Endothelial cell of umbilical vein (primary cell): ENCODE measurements at regions not wholly inside any gene's neighbourhood (a gene's known extent, or its start where the extent isn't known, plus 50 kb on each side); places are given as distances from the start of the nearest gene placed in this dataset.

Experiments
- BruUV-seq: library from RNA; stranded (reverse); fragments of 400-500 nt; replicated peaks from 2 replicates; lab custom pipeline; 2021; lab: Mats Ljungman, UMichigan
- CTCF ChIA-PET: fragments of 300-600, 350-600 bp; sonication (Branson Sonifier 250); formaldehyde crosslinking; loops from one replicate; lab custom pipeline; 2021; ENCODE audit warnings: antibody characterized with exemption, inconsistent platforms; lab: Charles Lee
- POLR2A ChIA-PET: fragments of 300-600, 350-600 bp; sonication (Branson Sonifier 250); formaldehyde crosslinking; loops from one replicate; lab custom pipeline; 2021; ENCODE audit warnings: antibody characterized with exemption, inconsistent platforms; lab: Charles Lee
- DNase-seq: peaks from one replicate; pipeline ENCODE4 v3.0.0-alpha.2; 2011; ENCODE audit warnings: low read depth, low spot score
- FAIRE-seq: peaks from 2 replicates; lab custom pipeline; 2011; peaks lifted over from hg19 to GRCh38; lab: Jason Lieb, UNC
- H2AFZ ChIP-seq: 2 replicates; pipeline ENCODE4 v1.6.0; 2012; ENCODE audit warnings: low read depth, low read length, control low read depth, inconsistent platforms
- H3K27ac ChIP-seq: 2 replicates; pipeline ENCODE4 v1.5.1; 2011; ENCODE audit warnings: low read depth, mild to moderate bottlenecking, control low read depth, low read length, moderate library complexity; ENCODE audit not compliant: insufficient read depth
- H3K27me3 ChIP-seq, 2 experiments: 2 replicates each; pipeline versions ENCODE4 v1.6.0 to v1.6.1; 2011; ENCODE audit warnings: low read length in 2 of 2, mixed read lengths in 1 of 2; ENCODE audit not compliant: control insufficient read depth in 2 of 2, insufficient read depth in 2 of 2
- H3K36me3 ChIP-seq, 2 experiments: 2 replicates in 1 of 2; 3 replicates in 1 of 2; pipeline ENCODE4 v1.5.1; 2011; ENCODE audit warnings: low read length in 2 of 2, mild to moderate bottlenecking in 1 of 2, moderate library complexity in 1 of 2; ENCODE audit not compliant: control insufficient read depth in 2 of 2, insufficient read depth in 2 of 2; ENCODE audit errors: extremely low read depth in 1 of 2
- H3K4me1 ChIP-seq: 3 replicates; pipeline ENCODE4 v1.5.1; 2011; ENCODE audit warnings: mild to moderate bottlenecking, low read length; ENCODE audit not compliant: control insufficient read depth, insufficient read depth; ENCODE audit errors: extremely low read depth
- H3K4me2 ChIP-seq: 2 replicates; pipeline ENCODE4 v1.6.1; 2011; ENCODE audit warnings: low read length, control low read depth, mixed read lengths; ENCODE audit not compliant: insufficient read depth
- H3K4me3 ChIP-seq, 3 experiments: fragments of 200-600 bp in 1 of 3; sonication (generic), shearing (Covaris generic) in 1 of 3; replicated peaks in 1 of 3; 2 replicates each; pipeline ENCODE4 v1.5.1; 2011 to 2016; ENCODE audit warnings: control low read depth in 3 of 3, low read length in 3 of 3, mild to moderate bottlenecking in 2 of 3, inconsistent platforms in 1 of 3, low read depth in 1 of 3, moderate library complexity in 1 of 3; ENCODE audit not compliant: insufficient read depth in 1 of 3
- H3K79me2 ChIP-seq: 2 replicates; pipeline ENCODE4 v1.6.0; 2012; ENCODE audit warnings: low read length, inconsistent platforms; ENCODE audit not compliant: control insufficient read depth, insufficient read depth
- H3K9ac ChIP-seq: replicated peaks from 2 replicates; pipeline ENCODE3; 2011; ENCODE audit warnings: low read length, control low read depth; ENCODE audit not compliant: insufficient read depth; ENCODE audit errors: extremely low read depth
- H3K9me1 ChIP-seq: replicated peaks from 3 replicates; pipeline ENCODE4 v1.6.0; 2011; ENCODE audit warnings: mild to moderate bottlenecking, low read length; ENCODE audit not compliant: control insufficient read depth, insufficient read depth; ENCODE audit errors: extremely low read depth
- H3K9me3 ChIP-seq: replicated peaks from 2 replicates; pipeline ENCODE4 v1.5.1; 2012; ENCODE audit warnings: low read length, inconsistent platforms; ENCODE audit not compliant: control insufficient read depth, insufficient read depth
- H4K20me1 ChIP-seq: replicated peaks from 2 replicates; pipeline ENCODE3; 2011; ENCODE audit warnings: mild to moderate bottlenecking, low read length; ENCODE audit not compliant: control insufficient read depth, insufficient read depth; ENCODE audit errors: extremely low read depth
- EZH2 ChIP-seq: IDR thresholded peaks from 2 replicates; pipeline ENCODE4 v1.6.1; 2012; ENCODE audit warnings: borderline replicate concordance, low read depth, mild to moderate bottlenecking, moderate library complexity, low read length, inconsistent platforms; ENCODE audit not compliant: severe bottlenecking
- FOS ChIP-seq: IDR thresholded peaks from 2 replicates; pipeline ENCODE4 v1.6.1; 2011; ENCODE audit warnings: mild to moderate bottlenecking, low read length, moderate library complexity, borderline replicate concordance; ENCODE audit not compliant: insufficient read depth
- GATA2 ChIP-seq: IDR thresholded peaks from 2 replicates; pipeline ENCODE4 v1.7.0; 2011; ENCODE audit warnings: low read depth, mild to moderate bottlenecking, moderate library complexity, mixed read lengths, low read length; ENCODE audit not compliant: insufficient read length, insufficient read depth
- JUN ChIP-seq: IDR thresholded peaks from 2 replicates; pipeline ENCODE4 v1.6.1; 2011; ENCODE audit warnings: borderline replicate concordance, low read depth; ENCODE audit not compliant: insufficient read length, insufficient read depth
- MAX ChIP-seq: IDR thresholded peaks from 2 replicates; pipeline ENCODE4 v1.6.1; 2011; ENCODE audit not compliant: insufficient read depth, insufficient read length
- MYC ChIP-seq: IDR thresholded peaks from one replicate; pipeline ENCODE4 v1.6.1; 2011; ENCODE audit warnings: mild to moderate bottlenecking, low read depth, low read length
- POLR2A ChIP-seq: IDR thresholded peaks from 2 replicates; pipeline ENCODE4 v1.6.1; 2012; ENCODE audit warnings: low read depth, mild to moderate bottlenecking, control low read depth, low read length
- POLR2AphosphoS5 ChIP-seq: IDR thresholded peaks from 2 replicates; pipeline ENCODE4 v1.6.1; 2012; ENCODE audit warnings: low read depth, mild to moderate bottlenecking, control low read depth, low read length, moderate library complexity; ENCODE audit not compliant: insufficient read depth
- dilution Hi-C: fragments of 300-500 bp; cut with MboI; formaldehyde crosslinking; loops from one replicate; pipeline ENCODE4 v1.15.0; 2019; ENCODE audit warnings: low sequenced_read_pairs; ENCODE audit not compliant: extremely low pct_ligation_motif_present
- intact Hi-C: fragments of 100-400 bp; cut with micrococcal nuclease; formaldehyde crosslinking; loops from one replicate; pipeline ENCODE4 v1.10.0; 2022
- TF ChIP-seq, protein P1 (sequence below), 2 donors: IDR thresholded peaks; 1 replicate in 1 of 2; 2 replicates in 1 of 2; pipeline ENCODE4 v1.5.1; 2011; ENCODE audit warnings: low read length in 2 of 2, mild to moderate bottlenecking in 2 of 2, moderate library complexity in 2 of 2, control low read depth in 1 of 2, inconsistent platforms in 1 of 2, low read depth in 1 of 2; ENCODE audit not compliant: insufficient read depth in 1 of 2; ENCODE audit errors: extremely low read depth in 1 of 2

DNA sequence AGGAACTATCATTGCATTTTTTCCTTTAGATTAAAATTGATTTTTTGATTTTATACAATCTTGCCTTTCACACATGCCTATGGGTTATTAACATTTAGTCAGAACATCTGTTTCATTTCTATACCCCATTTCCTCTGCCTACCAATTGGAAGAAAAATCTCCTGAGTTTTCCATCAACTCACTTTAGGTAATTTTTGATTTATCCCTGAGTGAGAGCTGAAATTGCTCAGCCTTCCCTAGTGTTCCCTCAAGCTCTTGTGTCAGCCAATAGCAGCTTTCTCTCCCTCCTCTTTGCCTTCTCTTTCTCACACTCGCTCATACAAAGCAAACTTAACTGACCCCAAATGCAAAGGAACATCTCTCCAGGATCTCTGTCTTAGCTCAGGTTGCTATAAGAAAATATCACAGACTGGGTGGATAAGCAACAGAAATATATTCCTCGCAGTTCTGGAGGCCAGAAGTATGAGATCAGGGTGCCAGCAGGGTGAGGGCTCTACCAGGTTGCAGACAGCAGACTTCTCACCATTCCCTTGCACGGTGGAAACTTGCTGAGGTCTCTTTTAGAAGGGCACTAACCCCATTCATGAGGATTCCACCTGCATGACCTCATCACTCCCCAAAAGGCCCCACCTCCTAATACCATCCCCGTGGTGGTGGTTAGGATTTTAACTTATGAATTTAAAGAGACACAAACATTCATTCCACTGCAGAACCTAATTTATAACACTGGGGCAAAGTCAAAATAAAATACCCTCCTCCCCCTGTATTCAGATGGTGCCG is 224.2 kb upstream of the SFSWAP start:
- dilution Hi-C loops (no loop called here), intact Hi-C loops (no loop called here)
- POLR2A ChIA-PET = no interaction called here
- Histone ChIP-seq H2AFZ (no peak overlapping the region), H3K4me1 (no peaks in the 10 kb centered on the region), H3K4me3 (no peak overlapping the region), H3K9me1 (no peaks in the 10 kb centered on the region), H3K79me2 (no peaks in the 10 kb centered on the region), H4K20me1 (no peaks in the 10 kb centered on the region), H3K9me3 (no peaks in the 10 kb centered on the region), H3K27me3 (no peaks in the 10 kb centered on the region), H3K36me3 (no peaks in the 10 kb centered on the region), H3K27ac (no peak overlapping the region), H3K4me2 (no peak overlapping the region), H3K9ac (no peak overlapping the region)
- TF ChIP-seq EZH2 = no peak
- no peak for TF ChIP-seq FOS
- CTCF ChIA-PET = no interaction called here
- FAIRE-seq = no peak
- no TSS peak for BruUV-seq
- no peak for DNase-seq

DNA sequence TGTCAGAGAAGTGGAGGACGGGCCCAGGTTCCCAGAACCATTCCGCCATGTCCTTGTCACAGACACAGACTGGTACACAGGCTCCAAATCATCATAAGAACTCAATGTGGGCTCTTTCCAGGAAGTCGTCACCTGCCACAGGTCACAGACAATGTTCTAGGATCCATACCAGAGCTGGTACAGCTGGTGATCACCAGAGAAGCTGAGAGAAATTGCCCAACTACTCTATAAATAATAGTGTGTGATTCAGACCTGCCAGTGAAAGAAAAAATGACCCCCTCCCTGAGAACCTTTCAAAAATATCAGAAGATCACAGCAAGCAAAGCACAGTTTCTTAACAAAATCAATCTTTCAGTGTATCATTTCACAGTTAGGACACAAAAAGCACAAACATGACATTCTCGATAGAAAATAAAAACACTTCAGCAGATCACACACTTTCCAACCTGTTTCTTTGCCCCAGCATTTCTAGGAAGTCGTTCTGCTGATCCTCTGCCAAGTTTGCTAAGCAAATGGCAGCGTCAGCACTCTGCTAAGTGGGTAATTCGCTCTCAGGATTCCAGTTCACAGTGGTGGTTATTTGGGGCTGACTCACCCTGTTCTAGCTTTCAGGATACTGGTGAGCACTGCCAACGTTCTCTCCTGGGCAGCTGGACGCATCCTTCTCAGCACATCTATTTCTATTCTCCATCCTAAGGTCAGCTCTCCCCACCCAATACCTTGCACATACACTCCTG is 223.3 kb upstream of the SFSWAP start:
- Histone ChIP-seq H4K20me1 (no peaks in the 10 kb centered on the region), H3K9ac (no peak overlapping the region), H2AFZ (no peak overlapping the region), H3K9me1 (no peaks in the 10 kb centered on the region), H3K36me3 (no peaks in the 10 kb centered on the region), H3K27me3 (no peaks in the 10 kb centered on the region), H3K9me3 (no peaks in the 10 kb centered on the region), H3K27ac (no peak overlapping the region), H3K4me2 (no peak overlapping the region), H3K79me2 (no peaks in the 10 kb centered on the region), H3K4me1 (no peaks in the 10 kb centered on the region), H3K4me3 (no peak overlapping the region)
- FAIRE-seq (no peak), DNase-seq (no peak)
- CTCF ChIA-PET = no interaction called here
- BruUV-seq = no TSS peak
- POLR2A ChIA-PET = no interaction called here
- TF ChIP-seq MAX = no peak
- no peak for TF ChIP-seq JUN
- TF ChIP-seq GATA2 = no peak
- TF ChIP-seq, protein P1, sequence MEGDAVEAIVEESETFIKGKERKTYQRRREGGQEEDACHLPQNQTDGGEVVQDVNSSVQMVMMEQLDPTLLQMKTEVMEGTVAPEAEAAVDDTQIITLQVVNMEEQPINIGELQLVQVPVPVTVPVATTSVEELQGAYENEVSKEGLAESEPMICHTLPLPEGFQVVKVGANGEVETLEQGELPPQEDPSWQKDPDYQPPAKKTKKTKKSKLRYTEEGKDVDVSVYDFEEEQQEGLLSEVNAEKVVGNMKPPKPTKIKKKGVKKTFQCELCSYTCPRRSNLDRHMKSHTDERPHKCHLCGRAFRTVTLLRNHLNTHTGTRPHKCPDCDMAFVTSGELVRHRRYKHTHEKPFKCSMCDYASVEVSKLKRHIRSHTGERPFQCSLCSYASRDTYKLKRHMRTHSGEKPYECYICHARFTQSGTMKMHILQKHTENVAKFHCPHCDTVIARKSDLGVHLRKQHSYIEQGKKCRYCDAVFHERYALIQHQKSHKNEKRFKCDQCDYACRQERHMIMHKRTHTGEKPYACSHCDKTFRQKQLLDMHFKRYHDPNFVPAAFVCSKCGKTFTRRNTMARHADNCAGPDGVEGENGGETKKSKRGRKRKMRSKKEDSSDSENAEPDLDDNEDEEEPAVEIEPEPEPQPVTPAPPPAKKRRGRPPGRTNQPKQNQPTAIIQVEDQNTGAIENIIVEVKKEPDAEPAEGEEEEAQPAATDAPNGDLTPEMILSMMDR (IDR thresholded peaks at IDR 0.05; ENCODE audit: extremely low read depth in 1 of 2, insufficient read depth in 1 of 2, low read depth in 1 of 2, low read length in 2 of 2) = no peak
- no peak for TF ChIP-seq POLR2A
- TF ChIP-seq POLR2AphosphoS5 = no peak
- TF ChIP-seq FOS = no peak
- TF ChIP-seq EZH2 = no peak
- no peak for TF ChIP-seq MYC
- dilution Hi-C loops (no loop called here), intact Hi-C loops (no loop called here)
